Colonic mucosa (tissue), 4 donors: ENCODE measurements at regions not wholly inside any gene's neighbourhood (a gene's known extent, or its start where the extent isn't known, plus 50 kb on each side); places are given as distances from the start of the nearest gene placed in this dataset.

Experiments used
- DNase-seq: peaks from one replicate; pipeline ENCODE4 v3.0.0-alpha.2; 2020
- H3K27ac ChIP-seq: fragments of 200-600 bp; one replicate; pipeline ENCODE4 v1.8.0; 2021
- H3K27me3 ChIP-seq: fragments of 200-600 bp; one replicate; pipeline ENCODE4 v1.8.0; 2021
- H3K36me3 ChIP-seq: fragments of 200-600 bp; one replicate; pipeline ENCODE4 v1.8.0; 2021
- H3K4me1 ChIP-seq: fragments of 200-600 bp; one replicate; pipeline ENCODE4 v1.8.0; 2021; ENCODE audit warnings: mild to moderate bottlenecking
- H3K4me3 ChIP-seq: fragments of 200-600 bp; one replicate; pipeline ENCODE4 v1.8.0; 2021
- H3K9ac ChIP-seq, 2 donors: one replicate each; pipeline ENCODE4 v1.7.0; 2013; ENCODE audit warnings: control low read depth in 2 of 2, low read depth in 2 of 2, low read length in 2 of 2
- H3K9me3 ChIP-seq: fragments of 200-600 bp; one replicate; pipeline ENCODE4 v1.8.0; 2021
- intact Hi-C: fragments of 100-400 bp; cut with DNase I; formaldehyde crosslinking; loops from one replicate; pipeline ENCODE4 v1.14.1; 2022
- TF ChIP-seq, protein P1 (sequence below): fragments of 200-600 bp; IDR thresholded peaks from one replicate; pipeline ENCODE4 v1.8.0; 2022; ENCODE audit warnings: antibody characterized with exemption, mild to moderate bottlenecking
- donor health status: healthy.
- donor health status: DM: no; HTN: no; CAD: no.
- donor health status: DM: no; HTN: no; CAD: no.

GRCh38 chr2:217216316-217216715 lies 356.5 kb upstream of the TNP1 start:
- H3K27me3 ChIP-seq: no peaks in the 10 kb centered on the region
- no peak overlapping the region for H3K4me3 ChIP-seq
- intact Hi-C loops: no loop called here
- no peak for DNase-seq
- no peak overlapping the region for H3K27ac ChIP-seq
- TF ChIP-seq, protein P1, sequence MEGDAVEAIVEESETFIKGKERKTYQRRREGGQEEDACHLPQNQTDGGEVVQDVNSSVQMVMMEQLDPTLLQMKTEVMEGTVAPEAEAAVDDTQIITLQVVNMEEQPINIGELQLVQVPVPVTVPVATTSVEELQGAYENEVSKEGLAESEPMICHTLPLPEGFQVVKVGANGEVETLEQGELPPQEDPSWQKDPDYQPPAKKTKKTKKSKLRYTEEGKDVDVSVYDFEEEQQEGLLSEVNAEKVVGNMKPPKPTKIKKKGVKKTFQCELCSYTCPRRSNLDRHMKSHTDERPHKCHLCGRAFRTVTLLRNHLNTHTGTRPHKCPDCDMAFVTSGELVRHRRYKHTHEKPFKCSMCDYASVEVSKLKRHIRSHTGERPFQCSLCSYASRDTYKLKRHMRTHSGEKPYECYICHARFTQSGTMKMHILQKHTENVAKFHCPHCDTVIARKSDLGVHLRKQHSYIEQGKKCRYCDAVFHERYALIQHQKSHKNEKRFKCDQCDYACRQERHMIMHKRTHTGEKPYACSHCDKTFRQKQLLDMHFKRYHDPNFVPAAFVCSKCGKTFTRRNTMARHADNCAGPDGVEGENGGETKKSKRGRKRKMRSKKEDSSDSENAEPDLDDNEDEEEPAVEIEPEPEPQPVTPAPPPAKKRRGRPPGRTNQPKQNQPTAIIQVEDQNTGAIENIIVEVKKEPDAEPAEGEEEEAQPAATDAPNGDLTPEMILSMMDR: no peak
- no peaks in the 10 kb centered on the region for H3K9me3 ChIP-seq
- H3K4me1 ChIP-seq: no peaks in the 10 kb centered on the region
- H3K9ac ChIP-seq: no peak overlapping the region
- H3K36me3 ChIP-seq: no peaks in the 10 kb centered on the region

GRCh38 chr2:217215877-217216276 lies 356.0 kb upstream of the TNP1 start:
- H3K4me1 ChIP-seq: no peaks in the 10 kb centered on the region
- H3K9ac ChIP-seq: no peak overlapping the region
- no peaks in the 10 kb centered on the region for H3K27me3 ChIP-seq
- H3K9me3 ChIP-seq: no peaks in the 10 kb centered on the region
- TF ChIP-seq, protein P1: no peak
- no peak overlapping the region for H3K27ac ChIP-seq
- intact Hi-C loops: no loop called here
- H3K36me3 ChIP-seq: no peaks in the 10 kb centered on the region
- DNase-seq: no peak
- H3K4me3 ChIP-seq: no peak overlapping the region

- Histone ChIP-seq H3K9me3 (no peaks in the 10 kb centered on the region), H3K27me3 (no peaks in the 10 kb centered on the region), H3K9ac (no peak overlapping the region), H3K4me3 (no peak overlapping the region), H3K4me1 (no peaks in the 10 kb centered on the region), H3K27ac (no peak overlapping the region), H3K36me3 (no peaks in the 10 kb centered on the region)
- DNase-seq: no peak
- TF ChIP-seq, protein P1: no peak
- intact Hi-C loops: no loop called here
Observed at GRCh38 chr2:217208867-217209266, 349.0 kb upstream of the TNP1 start.

- H3K27ac ChIP-seq: no peak overlapping the region
- TF ChIP-seq, protein P1: no peak
- intact Hi-C loops: no loop called here
- no peaks in the 10 kb centered on the region for H3K4me1 ChIP-seq
- no peaks in the 10 kb centered on the region for H3K9me3 ChIP-seq
- H3K27me3 ChIP-seq: no peaks in the 10 kb centered on the region
- no peak for DNase-seq
- H3K4me3 ChIP-seq: no peak overlapping the region
- no peaks in the 10 kb centered on the region for H3K36me3 ChIP-seq
- no peak overlapping the region for H3K9ac ChIP-seq
Observed at GRCh38 chr2:217207699-217208010, 347.8 kb upstream of the TNP1 start.

DNA sequence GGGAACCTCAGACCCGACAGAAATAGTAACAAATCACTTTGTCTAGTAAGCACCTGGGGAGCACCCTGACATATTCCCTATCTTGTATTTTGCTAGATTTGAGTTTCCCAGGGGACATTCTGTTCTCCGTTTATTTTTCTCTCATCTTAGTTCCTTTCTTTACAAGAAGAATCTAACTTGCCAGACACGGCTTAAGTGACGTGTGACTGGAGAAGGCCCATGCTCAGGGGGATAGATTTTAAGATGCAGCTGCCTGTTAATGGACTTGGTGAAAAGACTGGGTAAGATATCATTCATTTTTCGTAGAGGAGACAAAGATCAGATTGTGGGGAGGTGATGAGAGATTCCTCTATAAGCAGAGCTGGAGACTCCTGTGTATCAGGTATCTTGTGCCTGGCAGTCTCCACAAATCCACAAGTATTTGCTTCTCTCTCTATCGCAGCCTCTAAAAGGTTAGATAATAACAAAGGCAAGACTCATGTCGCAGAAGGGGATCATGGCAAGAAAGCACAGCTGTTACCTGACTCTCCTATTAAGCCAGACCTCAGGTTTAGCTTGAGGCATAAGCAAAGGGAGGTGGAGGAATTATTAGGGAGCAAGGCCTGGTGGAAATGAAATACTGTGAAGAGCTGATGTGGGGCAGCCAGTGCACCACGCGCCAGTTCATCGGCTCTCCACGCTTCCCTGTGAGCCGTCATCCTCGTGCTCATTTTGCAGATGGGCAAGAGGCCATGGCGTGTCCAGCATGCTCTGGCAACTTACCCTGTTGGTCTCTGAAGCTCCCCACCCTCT lies 347.2 kb upstream of the TNP1 start:
- TF ChIP-seq, protein P1: no peak
- intact Hi-C loops: no loop called here
- H3K36me3 ChIP-seq: no peaks in the 10 kb centered on the region
- no peaks in the 10 kb centered on the region for H3K4me1 ChIP-seq
- no peak overlapping the region for H3K27ac ChIP-seq
- no peak for DNase-seq
- no peaks in the 10 kb centered on the region for H3K27me3 ChIP-seq
- H3K9ac ChIP-seq: no peak overlapping the region
- H3K4me3 ChIP-seq: no peak overlapping the region
- H3K9me3 ChIP-seq: no peaks in the 10 kb centered on the region
